ENCODE measurements at regions not wholly inside any gene's neighbourhood (a gene's known extent, or its start where the extent isn't known, plus 50 kb on each side); places are given as distances from the start of the nearest gene placed in this dataset.

GRCh38 chr15:99473981-99474906 is 91.5 kb upstream of the MEF2A start:
- no peak for TF ChIP-seq CTCF (IDR thresholded peaks at IDR 0.05; ENCODE audit: borderline replicate concordance, control extremely low read depth, extremely low read depth, insufficient read depth, missing control alignments)
- in situ Hi-C loops (cut with MboI; ENCODE audit: low sequenced_read_pairs, unreplicated experiment): no loop called here

GRCh38 chr15:99474909-99475753 is 90.7 kb upstream of the MEF2A start:
- DNase-seq (ENCODE audit: low spot score): no peak
- in situ Hi-C loops (cut with MboI; ENCODE audit: low sequenced_read_pairs, unreplicated experiment): no loop called here
- TF ChIP-seq CTCF (IDR thresholded peaks at IDR 0.05; ENCODE audit: borderline replicate concordance, control extremely low read depth, extremely low read depth, insufficient read depth, missing control alignments): no peak

More at GRCh38 chr15:99473981-99474906, 91.5 kb upstream of the MEF2A start:
- DNase-seq (ENCODE audit: low spot score): no peak

- in situ Hi-C loops (cut with MboI; ENCODE audit: low sequenced_read_pairs, unreplicated experiment): no loop called here
- DNase-seq (ENCODE audit: low spot score): no peak
- no peak for TF ChIP-seq CTCF (IDR thresholded peaks at IDR 0.05; ENCODE audit: borderline replicate concordance, control extremely low read depth, extremely low read depth, insufficient read depth, missing control alignments)
Observed at GRCh38 chr15:99475754-99476412, 89.9 kb upstream of the MEF2A start.

- DNase-seq (ENCODE audit: low spot score): peak; percentile 61
- no peak for TF ChIP-seq CTCF (IDR thresholded peaks at IDR 0.05; ENCODE audit: borderline replicate concordance, control extremely low read depth, extremely low read depth, insufficient read depth, missing control alignments)
- in situ Hi-C loops (cut with MboI; ENCODE audit: low sequenced_read_pairs, unreplicated experiment): no loop called here
Observed at GRCh38 chr15:99476413-99477222, 89.2 kb upstream of the MEF2A start.

GRCh38 chr15:99477791-99478471 is 87.9 kb upstream of the MEF2A start:
- no peak for TF ChIP-seq CTCF (IDR thresholded peaks at IDR 0.05; ENCODE audit: borderline replicate concordance, control extremely low read depth, extremely low read depth, insufficient read depth, missing control alignments)
- in situ Hi-C loops (cut with MboI; ENCODE audit: low sequenced_read_pairs, unreplicated experiment): no loop called here
- DNase-seq (ENCODE audit: low spot score): no peak
